ENCODE measurements at regions not wholly inside any gene's neighbourhood (a gene's known extent, or its start where the extent isn't known, plus 50 kb on each side); places are given as distances from the start of the nearest gene placed in this dataset.

- no peak for DNase-seq (ENCODE audit: extremely low spot score, insufficient read length, low read depth)
- FAIRE-seq: no peak
These were observed 60.5 kb downstream of the NR2F2 start for GRCh38 chr15:96390986-96391385.

DNA sequence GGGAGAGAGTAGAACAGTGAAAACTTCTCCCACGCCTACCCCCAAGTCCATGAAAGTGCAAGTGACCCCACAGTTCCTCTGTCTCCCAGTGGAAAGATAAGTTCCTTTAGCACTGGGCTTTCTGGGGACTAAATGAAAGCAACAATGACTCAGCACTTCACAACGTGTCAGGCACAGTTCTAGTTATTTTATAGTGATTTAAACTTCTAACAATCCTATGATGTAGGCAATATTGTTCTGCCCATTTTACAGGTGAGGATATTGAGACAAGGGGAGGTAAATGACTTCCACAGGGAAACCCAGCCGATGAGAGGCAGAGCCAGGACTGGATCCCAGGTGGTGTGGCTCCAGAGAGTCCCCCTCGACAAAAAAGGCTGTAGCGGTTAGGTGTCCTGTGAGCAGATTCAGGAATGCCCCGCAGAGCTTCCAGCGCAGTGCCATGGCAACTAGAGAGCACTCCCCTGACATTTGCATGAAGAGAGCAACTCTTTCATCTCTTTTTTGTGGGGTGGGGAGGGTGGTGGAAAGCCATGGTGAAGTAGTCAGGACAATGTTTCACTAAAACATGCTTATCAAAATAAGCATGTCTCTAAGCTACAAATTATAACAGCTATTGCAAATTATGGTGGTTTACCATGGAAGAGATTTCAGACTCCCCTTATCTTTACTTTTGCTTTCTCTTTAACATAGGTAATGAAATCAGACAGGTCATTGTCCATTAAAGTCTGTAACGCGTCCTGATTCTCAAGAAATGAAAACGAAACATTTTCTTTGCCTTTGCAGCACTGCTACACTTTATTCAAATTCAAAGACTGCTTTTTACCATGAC, 62.1 kb downstream of the NR2F2 start:
- FAIRE-seq (no peak), DNase-seq (ENCODE audit: extremely low spot score, insufficient read length, low read depth) (no peak)

- no peak for FAIRE-seq
- DNase-seq (ENCODE audit: extremely low spot score, insufficient read length, low read depth): no peak
These were observed 62.7 kb downstream of the NR2F2 start for GRCh38 chr15:96393209-96393513.

DNA sequence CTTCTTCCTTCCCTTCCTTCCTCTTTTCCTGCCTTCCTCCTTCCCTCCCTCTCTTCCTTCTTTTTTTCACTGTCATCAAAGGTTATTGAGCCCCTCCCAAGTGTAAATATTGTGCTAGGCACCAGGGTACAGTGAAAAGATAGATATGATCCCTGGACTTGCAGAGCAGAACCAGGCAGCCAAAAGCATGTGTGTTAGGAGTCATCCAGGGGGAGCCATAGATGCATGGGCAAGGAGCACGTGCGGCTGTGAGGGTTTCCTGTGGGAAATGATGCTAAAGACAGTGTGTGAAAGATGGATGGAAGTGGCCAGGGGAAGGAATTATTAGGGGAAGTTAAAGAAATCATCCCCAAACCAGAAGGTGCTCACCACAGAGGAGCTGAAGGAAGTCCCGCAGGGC, 65.2 kb downstream of the NR2F2 start:
- FAIRE-seq: no peak
- DNase-seq (ENCODE audit: extremely low spot score, insufficient read length, low read depth): no peak

GRCh38 chr15:96398776-96399175, 68.3 kb downstream of the NR2F2 start:
- DNase-seq (ENCODE audit: extremely low spot score, insufficient read length, low read depth): no peak

DNA sequence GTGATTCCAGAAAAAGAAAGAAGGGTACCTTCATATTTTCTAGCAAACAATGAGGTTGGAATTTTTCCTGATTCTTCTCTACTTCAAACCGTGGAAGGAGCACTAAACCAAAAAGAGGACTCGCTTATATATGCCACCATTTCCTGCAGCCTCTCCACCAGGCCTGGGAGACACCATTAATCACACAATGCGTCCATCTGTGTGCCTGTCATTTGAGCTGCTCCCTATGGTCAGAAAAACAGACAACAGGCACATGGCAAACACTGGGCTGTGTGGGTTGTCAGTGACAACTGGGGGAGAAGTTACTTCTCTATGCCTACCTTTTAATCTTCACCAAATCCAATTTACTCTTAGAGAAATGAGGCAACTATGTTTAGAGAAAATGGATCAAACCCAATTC, 71.9 kb downstream of the NR2F2 start:
- FAIRE-seq (no peak), DNase-seq (ENCODE audit: extremely low spot score, insufficient read length, low read depth) (no peak)

More at GRCh38 chr15:96398776-96399175, 68.3 kb downstream of the NR2F2 start:
- FAIRE-seq: no peak

DNA sequence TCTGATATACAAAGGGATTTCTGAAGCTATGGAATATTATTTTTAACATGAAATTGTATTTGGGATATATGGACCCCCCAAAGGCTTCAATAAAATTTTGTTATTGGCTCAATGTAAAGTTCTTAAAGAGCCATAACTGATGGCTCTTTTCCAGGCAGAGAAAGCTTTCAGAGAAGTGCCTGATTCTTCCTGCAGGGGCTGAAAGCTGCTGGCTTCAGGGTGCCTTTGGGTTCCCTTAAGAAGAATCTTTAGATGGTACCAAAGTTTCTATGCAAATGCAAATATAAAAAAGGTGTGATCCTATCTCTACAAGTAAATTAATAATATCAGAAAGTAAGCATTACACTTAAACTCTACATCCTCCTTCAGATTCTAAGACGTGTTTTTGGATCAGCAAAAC, 72.6 kb downstream of the NR2F2 start:
- DNase-seq (ENCODE audit: extremely low spot score, insufficient read length, low read depth): no peak
- FAIRE-seq: no peak

GRCh38 chr15:96403932-96404331, 73.4 kb downstream of the NR2F2 start:
- FAIRE-seq (no peak), DNase-seq (ENCODE audit: extremely low spot score, insufficient read length, low read depth) (no peak)

GRCh38 chr15:96404560-96404959, 74.1 kb downstream of the NR2F2 start:
- DNase-seq (ENCODE audit: extremely low spot score, insufficient read length, low read depth) (no peak), FAIRE-seq (no peak)

GRCh38 chr15:96406291-96406690, 75.8 kb downstream of the NR2F2 start:
- no peak for DNase-seq (ENCODE audit: extremely low spot score, insufficient read length, low read depth)
- FAIRE-seq: no peak

GRCh38 chr15:96406701-96407100, 76.2 kb downstream of the NR2F2 start:
- no peak for DNase-seq (ENCODE audit: extremely low spot score, insufficient read length, low read depth)
- FAIRE-seq: no peak

GRCh38 chr15:96407482-96407881, 77.0 kb downstream of the NR2F2 start:
- no peak for DNase-seq (ENCODE audit: extremely low spot score, insufficient read length, low read depth)
- FAIRE-seq: no peak

- no peak for DNase-seq (ENCODE audit: extremely low spot score, insufficient read length, low read depth)
- no peak for FAIRE-seq
These were observed 78.2 kb downstream of the NR2F2 start for GRCh38 chr15:96408591-96409183.

GRCh38 chr15:96409215-96410138, 79.0 kb downstream of the NR2F2 start:
- no peak for DNase-seq (ENCODE audit: extremely low spot score, insufficient read length, low read depth)
- no peak for FAIRE-seq

- no peak for DNase-seq (ENCODE audit: extremely low spot score, insufficient read length, low read depth)
- no peak for FAIRE-seq
These were observed 79.9 kb downstream of the NR2F2 start for GRCh38 chr15:96410175-96411055.

DNA sequence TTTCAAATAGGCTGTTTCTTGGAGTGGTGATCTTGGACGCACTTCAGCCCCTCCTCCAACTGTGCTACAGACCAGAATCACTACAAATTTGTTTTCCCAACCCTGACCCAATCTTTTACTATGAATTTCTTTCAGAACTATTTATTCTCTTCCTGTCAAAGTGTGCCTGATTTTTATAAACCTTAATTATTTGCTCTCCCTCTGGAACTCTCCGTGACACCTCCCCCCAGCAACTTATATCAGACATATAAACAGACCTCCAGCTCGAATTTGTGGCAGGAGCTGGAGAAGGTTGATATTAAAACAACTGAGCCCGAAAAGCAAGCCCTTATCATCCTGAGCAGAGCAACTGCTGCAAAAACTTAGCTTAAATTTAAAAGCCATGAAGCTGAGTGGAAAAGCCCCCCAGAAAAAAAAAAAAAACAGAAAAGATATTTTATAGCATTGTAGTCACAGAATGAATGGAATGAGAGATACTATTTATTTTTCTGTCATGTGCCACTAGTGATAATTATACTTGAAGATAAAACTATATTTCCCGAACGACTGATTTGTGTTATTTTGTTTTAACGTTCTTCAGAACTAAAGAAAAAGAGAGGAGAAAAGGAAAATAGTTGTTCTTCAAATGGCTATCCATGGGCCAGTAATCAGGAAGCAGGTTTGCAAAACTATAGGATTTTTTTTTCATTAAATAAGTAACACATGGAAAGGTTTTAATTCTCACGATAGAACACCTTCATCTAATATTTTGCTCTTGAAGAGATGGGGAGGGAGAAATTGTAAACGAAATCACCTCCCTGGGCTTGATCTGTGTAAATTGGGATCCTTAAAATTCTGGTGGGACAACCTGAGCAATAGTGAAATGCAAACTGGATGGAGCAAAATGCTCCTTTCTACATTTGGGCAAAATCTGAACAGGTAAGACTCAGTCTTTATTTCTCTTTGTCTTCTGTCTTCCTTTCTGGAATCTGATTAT, 80.8 kb downstream of the NR2F2 start:
- FAIRE-seq (no peak), DNase-seq (ENCODE audit: extremely low spot score, insufficient read length, low read depth) (no peak)

DNA sequence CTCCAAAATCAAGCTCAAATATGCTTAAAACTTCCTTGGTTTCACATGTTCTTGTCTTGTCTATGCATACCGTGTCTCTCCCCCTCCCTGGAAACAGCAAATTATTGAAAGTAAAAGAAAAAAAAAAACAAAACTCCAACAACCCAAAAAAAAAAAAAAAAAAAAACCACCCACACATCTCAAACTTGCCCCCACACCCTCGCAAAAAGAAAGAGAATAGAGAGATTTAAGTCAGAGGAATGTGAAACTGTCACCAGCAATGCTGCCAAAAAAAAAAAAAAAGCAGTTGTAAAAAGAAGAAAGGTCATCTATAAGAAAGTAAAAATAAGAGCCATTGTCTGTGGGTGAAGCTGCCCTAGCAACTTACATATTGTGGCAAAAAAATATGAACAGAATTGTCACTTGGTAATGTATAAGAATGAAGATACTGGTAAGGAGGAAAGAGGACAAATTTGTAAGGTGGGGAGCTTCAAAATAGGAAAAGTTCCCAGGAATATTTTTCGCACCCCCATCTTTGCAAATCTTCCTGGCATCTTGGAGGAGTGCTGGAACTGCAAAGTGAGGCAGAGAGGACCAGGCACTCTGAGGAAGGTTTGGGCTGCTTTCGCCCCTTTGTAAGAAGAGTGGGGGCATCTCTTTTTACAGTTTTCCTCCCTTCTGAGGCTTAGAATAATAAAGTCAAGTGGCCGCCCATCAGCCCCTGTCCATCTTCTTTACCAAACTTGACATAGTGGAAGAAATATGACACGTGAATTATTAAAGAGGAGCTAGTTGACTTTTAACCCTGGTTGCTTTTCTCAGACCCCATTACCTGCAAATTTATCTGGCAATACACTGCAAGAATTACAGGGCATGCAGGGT, 81.8 kb downstream of the NR2F2 start:
- FAIRE-seq (no peak), DNase-seq (ENCODE audit: extremely low spot score, insufficient read length, low read depth) (no peak)

GRCh38 chr15:96412906-96413231, 82.4 kb downstream of the NR2F2 start:
- DNase-seq (ENCODE audit: extremely low spot score, insufficient read length, low read depth) (no peak), FAIRE-seq (no peak)
